Skeletal muscle satellite cell (primary cell): ENCODE measurements at regions not wholly inside any gene's neighbourhood (a gene's known extent, or its start where the extent isn't known, plus 50 kb on each side); places are given as distances from the start of the nearest gene placed in this dataset.
"Not testable (repeated sequence)": the region's sequence is repeated elsewhere in the genome, so short reads cannot be mapped to it uniquely, and the experiment has no call there.

Experiments
- H3K27me3 ChIP-seq: 2 replicates; pipeline ENCODE4 v1.7.0; 2013; ENCODE audit warnings: low read length; ENCODE audit not compliant: control insufficient read depth, insufficient read depth
- H3K36me3 ChIP-seq: 2 replicates; pipeline ENCODE4 v1.7.0; 2013; ENCODE audit warnings: mild to moderate bottlenecking, control low read depth, low read length; ENCODE audit not compliant: insufficient read depth
- H3K4me1 ChIP-seq: 2 replicates; pipeline ENCODE4 v1.7.0; 2013; ENCODE audit warnings: low read length; ENCODE audit not compliant: control insufficient read depth, insufficient read depth
- H3K4me2 ChIP-seq: 2 replicates; pipeline ENCODE4 v1.7.0; 2013; ENCODE audit warnings: mild to moderate bottlenecking, low read length
- H3K4me3 ChIP-seq: 2 replicates; pipeline ENCODE4 v1.7.0; 2013; ENCODE audit warnings: low read length
- H3K9ac ChIP-seq: 2 replicates; pipeline ENCODE4 v1.7.0; 2013; ENCODE audit warnings: mild to moderate bottlenecking, low read depth, low read length, moderate library complexity
- H3K9me3 ChIP-seq: replicated peaks from 2 replicates; pipeline ENCODE4 v1.7.0; 2013; ENCODE audit warnings: mild to moderate bottlenecking, control low read depth, low read length

DNA sequence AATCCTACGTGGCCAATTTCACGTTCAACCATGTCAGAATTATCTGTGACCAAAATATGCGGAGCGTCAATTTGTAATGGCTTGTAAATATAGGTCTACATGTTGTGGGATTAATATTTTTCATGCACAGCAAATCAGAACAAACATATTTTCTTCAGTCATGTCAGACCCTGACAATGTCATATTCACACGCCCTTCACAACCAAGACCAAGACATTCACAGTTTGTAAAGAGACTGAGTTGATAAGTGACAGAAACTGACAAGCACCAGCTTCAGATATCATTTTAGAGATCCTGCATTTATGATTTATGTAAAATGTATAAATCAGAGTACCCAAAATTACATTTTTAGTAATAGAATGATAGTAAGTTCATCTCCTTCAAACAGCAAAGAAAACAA lies 57.3 kb upstream of the NOVA1 start:
- Histone ChIP-seq H3K9ac (no peak overlapping the region), H3K9me3 (no peaks in the 10 kb centered on the region), H3K4me1 (no peaks in the 10 kb centered on the region)

DNA sequence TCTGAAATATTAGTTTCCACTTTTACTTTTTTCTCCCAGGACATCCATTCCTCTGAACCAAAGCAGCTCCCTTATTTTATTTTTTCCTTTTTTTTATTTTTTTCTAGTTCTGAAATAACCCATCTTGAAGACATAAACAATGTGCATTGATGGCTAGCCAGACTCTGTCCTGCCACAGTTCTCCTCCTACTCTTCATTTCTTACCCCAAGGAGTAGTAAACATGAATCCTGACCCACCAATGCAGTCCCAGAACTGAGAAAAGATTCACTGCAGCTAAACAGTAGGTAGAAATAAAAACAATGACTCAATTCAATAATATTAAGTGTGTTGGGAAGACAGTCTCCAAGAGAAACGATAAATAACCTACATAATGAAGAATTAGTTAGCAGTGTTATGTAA lies 65.7 kb upstream of the NOVA1 start:
- H3K36me3 ChIP-seq: no peaks in the 10 kb centered on the region
- no peaks in the 10 kb centered on the region for H3K27me3 ChIP-seq
- H3K4me2 ChIP-seq: no peak overlapping the region
- H3K9ac ChIP-seq: no peak overlapping the region
- no peaks in the 10 kb centered on the region for H3K4me1 ChIP-seq
- H3K4me3 ChIP-seq: no peak overlapping the region
- H3K9me3 ChIP-seq: no peaks in the 10 kb centered on the region

More for the DNA sequence above, 57.3 kb upstream of the NOVA1 start:
- Histone ChIP-seq H3K27me3 (no peaks in the 10 kb centered on the region), H3K36me3 (no peaks in the 10 kb centered on the region), H3K4me3 (no peak overlapping the region), H3K4me2 (no peak overlapping the region)

DNA sequence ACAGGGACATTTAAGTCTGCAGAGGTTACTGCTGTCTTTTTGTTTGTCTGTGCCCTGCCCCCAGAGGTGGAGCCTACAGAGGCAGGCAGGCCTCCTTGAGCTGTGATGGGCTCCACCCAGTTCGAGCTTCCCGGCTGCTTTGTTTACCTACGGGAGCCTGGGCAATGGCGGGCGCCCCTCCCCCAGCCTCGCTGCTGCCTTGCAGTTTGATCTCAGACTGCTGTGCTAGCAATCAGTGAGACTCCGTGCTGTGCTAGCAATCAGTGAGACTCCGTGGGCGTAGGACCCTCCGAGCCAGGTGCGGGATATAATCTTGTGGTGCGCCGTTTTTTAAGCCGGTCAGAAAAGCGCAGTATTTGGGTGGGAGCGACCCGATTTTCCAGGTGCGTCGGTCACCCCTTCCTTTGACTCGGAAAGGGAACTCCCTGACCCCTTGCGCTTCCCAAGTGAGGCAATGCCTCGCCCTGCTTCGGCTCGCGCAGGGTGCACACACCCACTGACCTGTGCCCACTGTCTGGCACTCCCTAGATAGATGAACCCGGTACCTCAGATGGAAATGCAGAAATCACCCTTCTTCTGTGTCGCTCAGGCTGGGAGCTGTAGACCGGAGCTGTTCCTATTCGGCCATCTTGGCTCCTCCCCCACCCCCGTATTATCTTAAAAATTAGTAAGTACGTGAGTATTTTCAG lies 81.0 kb upstream of the NOVA1 start:
- not testable (repeated sequence) for H3K9ac ChIP-seq, H3K4me3 ChIP-seq, H3K27me3 ChIP-seq, H3K4me2 ChIP-seq, H3K4me1 ChIP-seq, H3K9me3 ChIP-seq, H3K36me3 ChIP-seq

DNA sequence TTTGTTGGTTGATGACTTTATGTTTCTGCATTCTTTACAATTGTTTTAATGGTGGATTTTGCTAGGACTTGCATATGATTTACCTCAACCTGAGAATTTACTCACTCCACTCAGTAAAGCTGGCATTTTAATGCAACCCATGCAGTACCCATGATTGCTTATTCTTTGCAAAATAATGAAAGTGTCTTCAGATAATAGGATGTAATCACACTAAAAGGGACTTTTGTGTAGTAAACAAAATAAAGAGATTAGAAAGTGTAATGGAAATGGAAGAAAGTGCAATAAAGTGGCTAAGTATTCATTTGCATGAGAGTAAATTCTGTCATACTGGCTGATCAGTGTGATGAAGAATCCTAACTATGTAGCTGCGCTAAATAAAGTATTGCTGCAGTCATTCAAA lies 87.6 kb upstream of the NOVA1 start:
- no peak overlapping the region for H3K4me3 ChIP-seq
- no peaks in the 10 kb centered on the region for H3K4me1 ChIP-seq
- no peak overlapping the region for H3K9ac ChIP-seq
- no peaks in the 10 kb centered on the region for H3K36me3 ChIP-seq
- no peaks in the 10 kb centered on the region for H3K9me3 ChIP-seq
- no peak overlapping the region for H3K4me2 ChIP-seq
- no peaks in the 10 kb centered on the region for H3K27me3 ChIP-seq

DNA sequence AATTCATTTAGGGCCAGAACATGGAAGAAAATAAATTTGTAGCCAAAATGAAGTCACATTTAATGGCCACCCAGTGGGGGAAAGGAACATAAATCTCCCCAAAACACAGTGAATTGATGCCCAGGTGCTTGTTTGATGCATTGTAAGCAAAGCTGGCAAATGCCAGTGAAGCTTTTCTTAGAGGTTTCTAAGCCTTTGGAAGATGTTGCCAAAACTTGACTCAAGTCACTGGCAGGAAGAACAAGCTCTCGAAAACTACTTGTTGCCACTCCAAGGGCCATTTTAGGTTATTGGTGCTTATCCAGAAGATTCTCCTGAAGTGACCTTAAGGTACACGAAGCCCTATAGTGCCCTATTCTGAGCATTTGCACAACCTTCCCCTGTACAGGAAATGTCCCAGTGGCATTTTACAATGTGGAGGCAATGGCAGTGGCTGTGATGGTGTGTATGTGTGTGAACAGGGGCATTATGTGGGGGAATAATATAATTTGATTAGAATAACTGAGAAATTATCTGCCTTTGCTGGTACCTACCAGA lies 89.5 kb upstream of the NOVA1 start:
- no peaks in the 10 kb centered on the region for H3K27me3 ChIP-seq
- H3K36me3 ChIP-seq: no peaks in the 10 kb centered on the region
- H3K9ac ChIP-seq: no peak overlapping the region
- no peak overlapping the region for H3K4me3 ChIP-seq
- no peaks in the 10 kb centered on the region for H3K4me1 ChIP-seq
- H3K9me3 ChIP-seq: no peaks in the 10 kb centered on the region
- H3K4me2 ChIP-seq: no peak overlapping the region

DNA sequence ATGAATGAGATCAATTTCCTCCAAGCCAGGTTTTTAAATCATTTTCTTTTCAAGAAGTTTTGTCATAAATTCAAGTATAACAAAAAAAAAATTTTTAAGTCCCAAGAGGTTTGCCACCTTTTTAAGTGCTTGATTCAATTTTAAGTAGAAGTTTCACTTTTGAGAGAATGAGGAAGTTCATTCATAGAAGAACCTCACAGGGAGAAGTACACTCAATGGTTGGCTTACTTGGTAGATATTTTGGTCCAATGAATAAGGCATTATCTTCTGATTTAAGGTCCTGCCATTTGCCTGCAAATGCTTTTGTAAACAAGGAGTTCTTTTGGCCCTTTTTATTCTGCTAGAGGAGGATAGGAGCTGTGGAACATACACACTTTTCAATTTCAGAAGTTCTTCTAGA lies 96.7 kb upstream of the NOVA1 start:
- Histone ChIP-seq H3K4me1 (no peaks in the 10 kb centered on the region), H3K4me3 (no peak overlapping the region), H3K27me3 (no peaks in the 10 kb centered on the region), H3K9me3 (no peaks in the 10 kb centered on the region), H3K4me2 (no peak overlapping the region), H3K9ac (no peak overlapping the region), H3K36me3 (no peaks in the 10 kb centered on the region)

DNA sequence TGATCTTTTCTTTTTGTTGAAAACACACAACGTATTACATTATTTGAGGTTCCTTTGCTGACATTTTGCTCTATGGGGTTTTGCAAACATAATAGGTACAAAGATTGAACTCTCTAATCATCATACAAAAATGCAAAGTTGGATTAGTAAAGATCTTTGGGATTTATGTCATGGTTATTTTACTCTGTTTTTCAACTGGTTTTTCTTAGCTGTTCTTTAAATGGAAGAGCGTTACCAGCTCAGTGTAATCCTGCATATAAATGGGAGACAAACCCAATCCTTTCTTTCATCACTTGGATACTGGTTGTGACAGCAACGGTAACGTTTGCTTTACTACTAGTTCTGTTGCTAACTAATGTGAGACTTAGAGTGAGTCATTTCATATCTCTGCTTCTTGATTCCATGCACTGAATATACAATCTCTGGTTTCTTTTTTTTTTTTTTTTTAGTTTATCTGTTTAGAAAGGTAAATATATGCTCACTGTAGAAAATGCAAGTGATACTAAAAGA lies 104.9 kb upstream of the NOVA1 start:
- H3K27me3 ChIP-seq: no peaks in the 10 kb centered on the region
- H3K4me1 ChIP-seq: no peaks in the 10 kb centered on the region
- H3K9me3 ChIP-seq: no peaks in the 10 kb centered on the region
- no peaks in the 10 kb centered on the region for H3K36me3 ChIP-seq
- H3K4me3 ChIP-seq: no peak overlapping the region
- no peak overlapping the region for H3K4me2 ChIP-seq
- H3K9ac ChIP-seq: no peak overlapping the region

DNA sequence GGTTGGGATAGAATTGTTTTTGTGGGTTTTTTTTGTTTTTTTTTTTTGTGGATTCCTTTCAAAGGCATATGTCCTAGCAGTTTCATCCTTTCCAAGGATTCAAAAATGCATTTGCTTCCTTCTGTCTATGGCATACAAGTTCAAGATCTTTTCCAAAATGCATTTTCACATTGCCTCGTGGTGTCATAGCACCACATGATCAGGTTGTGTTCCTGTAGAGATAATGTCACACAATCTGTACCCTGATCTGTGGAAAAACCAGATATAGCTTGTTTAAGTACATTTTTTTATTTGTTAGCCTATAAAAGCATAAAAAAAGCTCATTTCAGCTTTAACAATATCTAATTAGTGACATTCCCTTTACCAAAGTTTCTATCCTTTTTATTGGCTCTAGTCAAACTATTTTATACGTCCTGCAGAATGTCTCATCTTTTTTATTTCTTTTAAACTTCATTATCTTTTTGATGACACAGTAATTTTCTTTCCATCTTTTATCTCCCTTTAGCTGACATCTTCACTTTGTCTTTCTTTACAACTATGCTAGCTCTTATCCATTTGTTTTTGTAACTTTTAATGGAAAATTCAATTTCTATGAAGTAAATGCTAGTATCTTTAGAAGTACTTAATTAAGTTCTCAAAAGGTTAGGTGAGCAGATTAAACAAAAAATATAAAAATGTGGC lies 106.0 kb upstream of the NOVA1 start:
- Histone ChIP-seq H3K4me3 (no peak overlapping the region), H3K27me3 (no peaks in the 10 kb centered on the region), H3K36me3 (no peaks in the 10 kb centered on the region), H3K9me3 (no peaks in the 10 kb centered on the region), H3K9ac (no peak overlapping the region), H3K4me1 (no peaks in the 10 kb centered on the region), H3K4me2 (no peak overlapping the region)

DNA sequence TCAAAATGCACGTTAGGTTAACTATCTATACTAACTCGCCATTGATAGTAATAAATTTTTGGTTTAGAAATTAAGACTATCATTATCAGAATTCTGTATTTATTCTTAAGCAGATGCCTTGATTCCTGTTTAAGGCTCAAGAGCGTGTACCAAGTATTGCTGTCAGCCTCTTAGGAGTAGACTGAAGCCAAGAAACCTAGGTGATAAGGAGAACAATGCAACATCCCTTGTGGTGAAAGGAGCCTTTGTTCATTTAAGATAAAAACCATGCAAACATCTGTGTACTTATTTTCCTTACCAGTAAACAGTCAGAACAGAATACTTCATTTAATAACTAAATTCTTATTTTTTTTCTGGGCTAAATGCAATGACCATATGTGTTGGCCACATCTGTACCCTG lies 109.4 kb upstream of the NOVA1 start:
- no peaks in the 10 kb centered on the region for H3K27me3 ChIP-seq
- no peaks in the 10 kb centered on the region for H3K36me3 ChIP-seq
- H3K9ac ChIP-seq: no peak overlapping the region
- H3K9me3 ChIP-seq: no peaks in the 10 kb centered on the region
- no peak overlapping the region for H3K4me3 ChIP-seq
- H3K4me2 ChIP-seq: no peak overlapping the region
- no peaks in the 10 kb centered on the region for H3K4me1 ChIP-seq

DNA sequence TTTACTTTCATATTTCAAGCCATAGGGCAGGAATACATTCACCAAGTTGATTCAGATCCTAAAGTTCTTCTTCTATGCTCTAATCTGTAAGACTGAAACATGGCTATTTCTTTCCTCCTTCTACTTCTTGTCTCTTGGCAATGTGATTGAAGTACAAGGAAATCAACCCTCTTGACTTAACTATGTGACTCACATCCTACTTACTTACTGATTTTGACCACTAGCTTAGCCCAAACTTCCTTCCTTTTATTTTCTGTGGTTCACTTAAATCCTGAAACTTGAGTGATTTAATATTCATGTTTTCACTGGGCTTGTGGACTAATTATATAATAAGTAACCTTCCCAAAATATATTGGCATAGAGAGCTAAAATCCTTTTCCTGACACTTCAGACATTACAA lies 111.2 kb upstream of the NOVA1 start:
- H3K27me3 ChIP-seq: no peaks in the 10 kb centered on the region
- no peak overlapping the region for H3K9ac ChIP-seq
- H3K4me1 ChIP-seq: no peaks in the 10 kb centered on the region
- H3K4me3 ChIP-seq: no peak overlapping the region
- no peaks in the 10 kb centered on the region for H3K9me3 ChIP-seq
- H3K4me2 ChIP-seq: no peak overlapping the region
- H3K36me3 ChIP-seq: no peaks in the 10 kb centered on the region

DNA sequence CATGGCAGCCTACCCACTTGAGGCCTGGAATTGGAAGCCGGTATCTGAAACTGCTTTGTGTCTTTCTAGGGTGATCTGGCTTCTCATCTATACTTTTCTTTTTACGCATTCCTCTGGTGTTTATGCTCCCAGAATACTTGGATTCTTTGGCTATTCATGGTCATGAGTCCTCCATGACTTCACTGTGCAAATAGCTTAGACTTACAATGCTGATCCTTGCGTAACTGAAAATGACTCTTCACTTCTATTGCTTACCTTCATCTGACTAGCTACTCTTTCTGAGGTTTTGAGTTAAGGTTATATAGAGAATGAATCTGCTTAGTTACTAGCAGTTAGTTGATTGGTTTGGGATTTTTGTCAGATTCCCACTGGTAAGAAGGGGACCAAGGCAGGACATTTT lies 121.7 kb upstream of the NOVA1 start:
- Histone ChIP-seq H3K4me2 (no peak overlapping the region), H3K4me3 (no peak overlapping the region), H3K27me3 (no peaks in the 10 kb centered on the region), H3K9me3 (no peaks in the 10 kb centered on the region), H3K36me3 (no peaks in the 10 kb centered on the region), H3K4me1 (no peaks in the 10 kb centered on the region), H3K9ac (no peak overlapping the region)

DNA sequence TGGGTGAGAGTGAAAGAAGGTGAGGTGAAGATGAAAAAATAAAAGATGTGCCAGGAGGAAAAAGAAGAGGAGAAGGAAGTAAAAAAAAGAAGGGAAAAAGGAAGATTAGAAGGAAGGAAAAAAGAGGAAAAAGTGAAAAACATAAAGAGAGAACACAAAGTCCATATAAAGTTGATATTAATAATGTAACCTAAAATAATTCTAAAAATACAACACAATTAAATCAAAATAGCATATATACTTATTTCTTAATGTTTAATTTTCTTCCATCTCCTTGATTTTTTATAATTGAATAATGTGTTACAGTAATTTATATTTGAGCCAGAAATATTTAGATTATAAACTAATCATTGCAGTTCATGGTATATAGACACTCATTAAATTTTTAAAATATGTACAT lies 124.4 kb upstream of the NOVA1 start:
- Histone ChIP-seq H3K4me2 (no peak overlapping the region), H3K4me1 (no peaks in the 10 kb centered on the region), H3K4me3 (no peak overlapping the region), H3K9ac (no peak overlapping the region), H3K9me3 (no peaks in the 10 kb centered on the region), H3K27me3 (no peaks in the 10 kb centered on the region), H3K36me3 (no peaks in the 10 kb centered on the region)
